Astrocyte (in vitro differentiated cells and primary cell): ENCODE measurements at regions not wholly inside any gene's neighbourhood (a gene's known extent, or its start where the extent isn't known, plus 50 kb on each side); places are given as distances from the start of the nearest gene placed in this dataset.

Source experiments
- DNase-seq: peaks from one replicate; pipeline ENCODE4 v3.0.0-alpha.2; 2010; ENCODE audit warnings: low read depth
- FAIRE-seq: peaks from 2 replicates; lab custom pipeline; 2011; peaks lifted over from hg19 to GRCh38; lab: Jason Lieb, UNC
- H2AFZ ChIP-seq: 2 replicates; pipeline ENCODE4 v1.6.0; 2012; ENCODE audit warnings: low read depth, low read length, inconsistent platforms
- H3K27ac ChIP-seq: 2 replicates; pipeline ENCODE4 v1.5.1; 2011; ENCODE audit warnings: low read depth, low read length, inconsistent platforms
- H3K27me3 ChIP-seq: 2 replicates; pipeline ENCODE4 v1.6.0; 2011; ENCODE audit warnings: low read length, inconsistent platforms; ENCODE audit not compliant: insufficient read depth
- H3K36me3 ChIP-seq: 2 replicates; pipeline ENCODE4 v1.5.1; 2011; ENCODE audit warnings: low read length, inconsistent platforms; ENCODE audit not compliant: insufficient read depth
- H3K4me1 ChIP-seq: 2 replicates; pipeline ENCODE4 v1.5.1; 2011; ENCODE audit warnings: low read length, inconsistent platforms; ENCODE audit not compliant: insufficient read depth
- H3K4me2 ChIP-seq: 2 replicates; pipeline ENCODE4 v1.6.0; 2012; ENCODE audit warnings: low read length, inconsistent platforms
- H3K4me3 ChIP-seq: 2 replicates; pipeline ENCODE4 v1.5.1; 2011; ENCODE audit warnings: low read depth, mild to moderate bottlenecking, low read length, inconsistent platforms; ENCODE audit not compliant: insufficient read depth
- H3K79me2 ChIP-seq: 2 replicates; pipeline ENCODE4 v1.6.0; 2012; ENCODE audit warnings: mild to moderate bottlenecking, low read length, inconsistent platforms; ENCODE audit not compliant: insufficient read depth
- H3K9ac ChIP-seq: 2 replicates; pipeline ENCODE4 v1.6.0; 2012; ENCODE audit warnings: mild to moderate bottlenecking, low read length, inconsistent platforms
- H3K9me3 ChIP-seq: 2 replicates; pipeline ENCODE4 v1.5.1; 2012; ENCODE audit warnings: low read depth, mild to moderate bottlenecking, low read length, inconsistent platforms; ENCODE audit not compliant: insufficient read depth
- H4K20me1 ChIP-seq: 2 replicates; pipeline ENCODE4 v1.6.0; 2012; ENCODE audit warnings: low read length, inconsistent platforms; ENCODE audit not compliant: insufficient read depth
- H3K27ac Mint-ChIP-seq: one replicate; pipeline ENCODE4 v1.8.0; 2021; ENCODE audit warnings: mild to moderate bottlenecking, mixed read lengths; ENCODE audit not compliant: unreplicated experiment
- H3K27me3 Mint-ChIP-seq: one replicate; pipeline ENCODE4 v1.8.0; 2021; ENCODE audit warnings: low read depth, mixed read lengths; ENCODE audit not compliant: unreplicated experiment
- H3K36me3 Mint-ChIP-seq: one replicate; pipeline ENCODE4 v1.8.0; 2021; ENCODE audit warnings: low read depth, mixed read lengths; ENCODE audit not compliant: unreplicated experiment
- H3K4me1 Mint-ChIP-seq: one replicate; pipeline ENCODE4 v1.8.0; 2021; ENCODE audit warnings: low read depth, mixed read lengths; ENCODE audit not compliant: unreplicated experiment
- H3K4me3 Mint-ChIP-seq: one replicate; pipeline ENCODE4 v1.8.0; 2021; ENCODE audit warnings: mild to moderate bottlenecking, moderate library complexity, mixed read lengths; ENCODE audit not compliant: unreplicated experiment
- H3K9me3 Mint-ChIP-seq: one replicate; pipeline ENCODE4 v1.8.0; 2021; ENCODE audit warnings: mild to moderate bottlenecking, mixed read lengths; ENCODE audit not compliant: unreplicated experiment
- EZH2 ChIP-seq: IDR thresholded peaks from 2 replicates; pipeline ENCODE4 v1.6.1; 2012; ENCODE audit warnings: mild to moderate bottlenecking, low read length, inconsistent platforms; ENCODE audit not compliant: insufficient read depth
- TF ChIP-seq, protein P1 (sequence below): IDR thresholded peaks from 2 replicates; pipeline ENCODE4 v1.5.1; 2011; ENCODE audit warnings: low read depth, mild to moderate bottlenecking, inconsistent platforms, low read length, moderate library complexity; ENCODE audit not compliant: insufficient read depth

DNA sequence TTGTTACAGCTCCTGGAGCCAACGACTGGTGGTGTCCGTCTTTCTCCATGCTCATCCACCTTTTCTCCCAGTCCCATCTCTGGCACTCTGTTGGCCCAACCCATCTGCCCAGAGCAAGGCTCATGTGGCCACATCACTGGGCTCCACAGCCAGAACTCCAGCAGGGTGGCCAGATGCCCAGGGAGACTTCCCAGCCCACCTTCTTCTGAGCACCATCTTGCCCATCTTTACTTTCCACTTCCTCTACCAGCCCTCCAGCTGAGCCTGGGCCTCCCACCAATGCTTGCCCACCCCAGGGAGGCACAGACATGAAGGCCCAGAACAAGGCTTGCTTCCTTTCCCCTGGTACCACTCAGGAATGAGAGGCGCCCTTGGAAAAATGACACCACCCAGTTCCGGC is 116.8 kb downstream of the BUD13 start:
- H3K27ac ChIP-seq, result no peak overlapping the region
- no peaks in the 10 kb centered on the region for H3K9me3 ChIP-seq
- H3K9ac ChIP-seq, result no peak overlapping the region
- no peaks in the 10 kb centered on the region for H3K4me1 ChIP-seq
- no peak overlapping the region for H3K4me3 ChIP-seq
- TF ChIP-seq, protein P1, sequence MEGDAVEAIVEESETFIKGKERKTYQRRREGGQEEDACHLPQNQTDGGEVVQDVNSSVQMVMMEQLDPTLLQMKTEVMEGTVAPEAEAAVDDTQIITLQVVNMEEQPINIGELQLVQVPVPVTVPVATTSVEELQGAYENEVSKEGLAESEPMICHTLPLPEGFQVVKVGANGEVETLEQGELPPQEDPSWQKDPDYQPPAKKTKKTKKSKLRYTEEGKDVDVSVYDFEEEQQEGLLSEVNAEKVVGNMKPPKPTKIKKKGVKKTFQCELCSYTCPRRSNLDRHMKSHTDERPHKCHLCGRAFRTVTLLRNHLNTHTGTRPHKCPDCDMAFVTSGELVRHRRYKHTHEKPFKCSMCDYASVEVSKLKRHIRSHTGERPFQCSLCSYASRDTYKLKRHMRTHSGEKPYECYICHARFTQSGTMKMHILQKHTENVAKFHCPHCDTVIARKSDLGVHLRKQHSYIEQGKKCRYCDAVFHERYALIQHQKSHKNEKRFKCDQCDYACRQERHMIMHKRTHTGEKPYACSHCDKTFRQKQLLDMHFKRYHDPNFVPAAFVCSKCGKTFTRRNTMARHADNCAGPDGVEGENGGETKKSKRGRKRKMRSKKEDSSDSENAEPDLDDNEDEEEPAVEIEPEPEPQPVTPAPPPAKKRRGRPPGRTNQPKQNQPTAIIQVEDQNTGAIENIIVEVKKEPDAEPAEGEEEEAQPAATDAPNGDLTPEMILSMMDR, result no peak
- no peak for TF ChIP-seq EZH2
- no peaks in the 10 kb centered on the region for H4K20me1 ChIP-seq
- no peak overlapping the region for H2AFZ ChIP-seq
- no peak overlapping the region for H3K27ac Mint-ChIP-seq
- H3K27me3 ChIP-seq, result no peaks in the 10 kb centered on the region
- FAIRE-seq (no peak), DNase-seq (no peak)
- H3K4me2 ChIP-seq, result no peak overlapping the region
- H3K4me3 Mint-ChIP-seq, result no peak overlapping the region
- H3K4me1 Mint-ChIP-seq, result no peaks in the 10 kb centered on the region
- H3K27me3 Mint-ChIP-seq, result peaks cover 22% of the 10 kb centered on the region
- H3K36me3 ChIP-seq, result no peaks in the 10 kb centered on the region
- no peaks in the 10 kb centered on the region for H3K36me3 Mint-ChIP-seq
- no peaks in the 10 kb centered on the region for H3K79me2 ChIP-seq
- peaks cover 11% of the 10 kb centered on the region for H3K9me3 Mint-ChIP-seq

DNA sequence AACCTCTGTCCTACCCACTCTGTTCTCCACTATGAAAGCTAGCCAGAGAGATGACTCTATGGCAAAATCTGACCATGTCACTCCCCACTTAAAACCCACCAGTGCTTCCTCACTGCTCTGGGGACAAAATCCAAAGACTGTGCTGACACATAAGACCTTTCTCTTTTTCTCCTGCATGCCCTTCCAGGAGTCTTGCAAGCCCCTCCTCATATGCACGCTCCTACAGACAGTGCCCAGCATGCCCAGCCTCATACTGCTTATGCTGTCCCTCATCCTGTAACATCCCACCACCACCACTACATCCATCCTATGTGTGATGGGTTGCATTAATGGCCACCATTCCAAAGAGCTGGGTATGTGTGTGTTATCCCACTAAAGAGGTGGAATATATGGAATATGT is 118.3 kb downstream of the BUD13 start:
- H3K79me2 ChIP-seq, result no peaks in the 10 kb centered on the region

DNA sequence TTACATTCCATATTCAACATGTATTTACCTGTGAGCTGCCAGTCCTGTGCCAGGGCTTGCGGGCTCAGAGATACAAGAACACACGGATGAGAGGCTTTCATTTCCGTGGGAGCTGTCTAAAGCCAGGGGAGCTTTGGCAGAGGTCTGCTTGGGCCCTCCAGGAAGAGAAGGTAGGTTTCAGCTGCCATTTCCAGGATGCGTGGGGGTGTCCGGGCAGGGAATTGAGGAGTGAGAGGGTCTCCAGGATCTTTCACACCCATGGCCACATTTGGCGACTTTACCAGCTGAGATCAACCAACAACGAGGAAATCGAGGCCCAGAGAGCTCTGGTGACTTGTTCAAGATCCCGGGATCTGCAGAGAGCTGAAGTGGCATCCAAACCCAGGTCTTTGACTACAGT is 119.6 kb downstream of the BUD13 start:
- no peak overlapping the region for H3K4me3 ChIP-seq
- no peak overlapping the region for H2AFZ ChIP-seq
- H3K4me2 ChIP-seq, result no peak overlapping the region
- TF ChIP-seq, protein P1, result no peak
- TF ChIP-seq EZH2, result no peak
- no peaks in the 10 kb centered on the region for H3K79me2 ChIP-seq
- peaks cover 5% of the 10 kb centered on the region for H3K9me3 Mint-ChIP-seq
- FAIRE-seq (no peak), DNase-seq (no peak)
- no peaks in the 10 kb centered on the region for H3K27me3 ChIP-seq
- peaks cover 20% of the 10 kb centered on the region for H3K27me3 Mint-ChIP-seq
- no peak overlapping the region for H3K9ac ChIP-seq
- no peaks in the 10 kb centered on the region for H3K36me3 Mint-ChIP-seq
- H4K20me1 ChIP-seq, result no peaks in the 10 kb centered on the region
- H3K4me1 ChIP-seq, result no peaks in the 10 kb centered on the region
- no peak overlapping the region for H3K27ac Mint-ChIP-seq
- H3K9me3 ChIP-seq, result no peaks in the 10 kb centered on the region
- H3K4me3 Mint-ChIP-seq, result no peak overlapping the region
- H3K4me1 Mint-ChIP-seq, result no peaks in the 10 kb centered on the region
- H3K36me3 ChIP-seq, result no peaks in the 10 kb centered on the region
- H3K27ac ChIP-seq, result no peak overlapping the region

More for the DNA sequence above, 118.3 kb downstream of the BUD13 start:
- Mint-ChIP-seq H3K4me3 (no peak overlapping the region), H3K27ac (no peak overlapping the region), H3K9me3 (peaks cover 9% of the 10 kb centered on the region), H3K36me3 (no peaks in the 10 kb centered on the region), H3K4me1 (no peaks in the 10 kb centered on the region), H3K27me3 (peaks cover 23% of the 10 kb centered on the region)
- H3K4me3 ChIP-seq, result no peak overlapping the region
- H3K9ac ChIP-seq, result no peak overlapping the region
- FAIRE-seq (no peak), DNase-seq (no peak)
- no peaks in the 10 kb centered on the region for H3K4me1 ChIP-seq
- TF ChIP-seq EZH2, result no peak
- TF ChIP-seq, protein P1, result no peak
- no peaks in the 10 kb centered on the region for H3K9me3 ChIP-seq
- H3K27me3 ChIP-seq, result no peaks in the 10 kb centered on the region
- no peak overlapping the region for H2AFZ ChIP-seq
- H4K20me1 ChIP-seq, result no peaks in the 10 kb centered on the region
- no peaks in the 10 kb centered on the region for H3K36me3 ChIP-seq
- no peak overlapping the region for H3K27ac ChIP-seq
- H3K4me2 ChIP-seq, result no peak overlapping the region
